Ecto neural progenitor cell (in vitro differentiated cells): ENCODE measurements at regions not wholly inside any gene's neighbourhood (a gene's known extent, or its start where the extent isn't known, plus 50 kb on each side); places are given as distances from the start of the nearest gene placed in this dataset.

Experiments
- DNase-seq: peaks from one replicate; pipeline ENCODE4 v3.0.0-alpha.2; 2018; ENCODE audit warnings: low spot score

DNA sequence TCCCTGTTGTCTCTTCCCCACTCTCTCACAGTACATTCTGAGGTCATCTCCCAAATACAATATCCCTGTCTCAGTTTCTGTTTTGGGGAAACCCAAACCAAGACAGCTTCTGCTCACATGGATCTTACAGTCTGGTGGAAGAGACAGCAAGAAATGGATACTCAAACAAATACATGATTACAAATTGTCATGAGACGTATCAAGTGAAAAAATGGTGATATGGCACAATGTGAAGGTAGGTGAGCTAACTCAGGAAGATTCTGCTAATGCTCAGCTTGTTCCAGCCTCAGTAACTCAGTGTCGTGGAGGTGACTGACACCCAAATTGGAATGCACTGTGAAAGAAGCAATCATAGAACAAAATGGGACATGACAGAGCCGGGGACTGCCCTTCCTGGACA is 68.3 kb downstream of the CHST1 start:
- DNase-seq: no peak

DNA sequence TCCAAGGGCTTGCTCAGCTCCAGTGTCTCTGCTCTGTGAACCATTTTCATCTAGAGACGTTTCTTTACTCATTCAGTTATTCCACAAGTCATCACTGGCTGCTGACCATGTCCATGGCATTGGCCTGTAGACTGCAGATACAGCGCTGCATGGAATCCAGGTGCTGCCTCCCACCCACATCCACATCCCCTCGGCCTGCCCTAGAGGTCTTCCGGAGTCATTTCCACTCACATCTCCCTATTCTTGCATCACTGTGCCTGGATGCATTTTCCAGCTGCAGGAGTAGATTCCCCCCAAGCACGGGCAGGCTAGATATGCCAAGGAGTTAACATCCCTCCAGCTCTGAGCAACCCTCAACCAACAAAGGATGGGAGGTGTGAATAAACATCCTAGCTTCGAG is 68.9 kb downstream of the CHST1 start:
- no peak for DNase-seq

DNA sequence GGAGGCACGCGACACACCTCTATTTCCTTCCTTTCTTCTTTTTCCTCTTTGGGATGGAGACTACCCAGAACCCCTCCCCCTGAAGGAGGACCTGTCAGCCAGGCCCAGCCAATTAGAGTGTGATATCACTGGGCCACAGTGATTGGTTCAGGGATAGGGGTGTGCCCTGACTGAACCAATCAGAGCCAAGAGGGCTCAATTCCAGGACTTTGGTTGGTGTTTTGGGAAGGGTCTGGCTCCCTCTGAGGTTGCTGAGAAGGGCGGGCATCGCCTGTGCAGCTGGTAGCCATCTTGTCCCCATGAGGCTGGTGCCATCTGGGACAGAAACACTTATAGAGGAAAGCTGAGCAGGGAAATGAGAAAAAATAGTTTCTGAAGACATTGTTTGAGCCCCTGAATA is 71.4 kb downstream of the CHST1 start:
- no peak for DNase-seq

DNA sequence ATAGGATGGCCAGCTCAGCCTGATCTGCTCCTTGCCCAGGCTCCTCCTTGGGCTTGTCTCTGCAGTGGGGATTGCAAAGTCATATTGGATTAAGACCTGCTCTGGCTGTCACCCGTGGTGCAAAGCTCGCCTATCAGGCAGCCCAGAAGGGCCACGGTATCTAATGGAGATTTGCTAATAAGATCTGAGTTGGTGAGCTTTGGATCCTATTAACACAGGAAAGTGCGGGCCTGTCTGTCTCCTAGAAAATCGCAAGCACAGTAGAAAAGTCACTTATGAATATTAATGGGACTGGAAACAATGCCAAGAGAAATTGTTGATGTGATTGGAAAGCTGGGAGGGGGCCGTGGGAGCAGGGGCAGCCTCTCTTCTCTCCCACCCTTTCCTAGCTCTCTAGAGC is 72.8 kb downstream of the CHST1 start:
- DNase-seq: no peak

DNA sequence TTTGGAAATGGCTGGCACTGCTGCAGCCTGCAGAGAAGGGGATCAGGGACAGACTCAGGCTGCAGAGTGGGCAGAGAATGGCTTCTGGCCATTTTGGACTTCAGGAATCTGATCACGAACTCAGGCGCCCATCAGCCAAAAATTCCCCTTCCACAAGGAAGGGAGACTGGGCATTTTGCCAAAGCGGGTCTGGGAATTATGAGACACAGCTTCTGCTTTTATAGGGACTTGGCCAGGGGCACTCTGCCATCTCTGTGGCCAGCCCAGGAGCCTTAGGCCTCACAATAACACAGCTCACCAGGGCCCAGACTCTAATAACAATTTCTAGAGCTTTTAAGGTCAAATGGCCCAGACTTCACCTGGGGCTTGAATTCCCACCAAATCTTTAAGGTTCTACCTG is 74.7 kb downstream of the CHST1 start:
- DNase-seq: no peak

DNA sequence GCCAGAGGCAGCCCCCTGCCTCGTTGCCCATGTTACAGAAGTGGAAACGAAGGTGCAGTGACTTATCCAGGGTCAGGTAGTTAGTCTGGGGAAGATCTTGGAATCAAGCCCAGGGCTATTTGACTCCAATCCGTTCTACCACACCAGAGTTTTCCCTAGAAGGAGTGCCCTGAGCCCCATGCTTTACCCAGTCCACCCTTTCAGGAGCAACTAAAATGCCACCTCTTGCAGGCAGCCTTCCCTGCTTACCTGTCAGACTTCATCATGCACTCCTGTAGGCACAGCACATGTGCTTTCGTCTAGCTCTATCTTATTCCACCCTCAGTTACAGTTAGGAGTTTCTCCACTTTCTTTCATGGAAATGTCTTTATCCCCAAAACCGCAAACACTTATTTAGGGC is 80.2 kb downstream of the CHST1 start:
- DNase-seq: no peak

DNA sequence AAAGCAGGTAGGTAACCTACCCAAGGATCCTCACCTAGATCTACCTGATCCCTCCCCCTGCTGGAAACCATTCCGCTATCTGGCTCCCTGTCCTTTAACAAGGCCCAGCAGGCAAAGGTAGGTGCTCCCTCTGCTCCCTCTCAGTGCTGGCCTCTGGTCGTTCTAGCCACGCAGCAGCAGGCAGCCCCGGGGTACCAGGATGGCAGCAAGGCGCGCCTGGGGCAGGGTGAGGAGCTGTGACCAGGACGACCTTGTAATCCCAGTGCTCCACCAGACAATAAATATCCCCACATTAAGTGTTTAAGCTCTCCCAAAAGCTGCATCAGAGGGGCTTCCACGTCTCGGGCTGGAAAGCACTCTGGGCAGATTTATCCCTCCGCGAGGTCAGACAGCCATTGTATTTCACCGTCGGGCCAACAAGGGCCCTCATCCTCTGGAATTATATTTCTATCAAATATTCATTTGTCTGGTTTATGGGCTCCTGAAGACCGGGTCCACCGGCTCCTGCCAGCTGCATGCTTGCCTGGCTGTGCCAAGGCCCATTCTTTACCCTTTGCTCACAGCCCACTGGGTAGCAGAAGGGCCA is 81.3 kb downstream of the CHST1 start:
- DNase-seq: no peak

DNA sequence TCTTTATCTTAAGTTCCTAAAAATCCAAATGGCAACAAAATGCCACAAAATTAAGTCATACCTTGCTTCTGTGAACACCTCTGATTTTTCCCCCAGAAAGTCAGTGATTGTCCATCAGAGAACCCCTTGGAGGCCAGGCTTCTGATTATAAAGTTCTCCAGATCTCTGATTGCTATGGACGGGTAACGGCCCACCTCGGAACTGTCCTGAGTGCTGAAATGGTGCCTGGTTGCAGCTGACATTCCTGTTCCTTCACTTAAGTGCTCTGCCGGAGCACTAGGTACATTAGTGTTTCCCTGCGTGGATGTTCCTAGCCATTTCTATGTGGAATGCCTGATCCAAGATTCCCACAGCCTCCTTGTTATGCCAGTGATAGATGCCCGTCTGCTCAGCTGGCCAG is 85.0 kb downstream of the CHST1 start:
- DNase-seq: peak; percentile 66

DNA sequence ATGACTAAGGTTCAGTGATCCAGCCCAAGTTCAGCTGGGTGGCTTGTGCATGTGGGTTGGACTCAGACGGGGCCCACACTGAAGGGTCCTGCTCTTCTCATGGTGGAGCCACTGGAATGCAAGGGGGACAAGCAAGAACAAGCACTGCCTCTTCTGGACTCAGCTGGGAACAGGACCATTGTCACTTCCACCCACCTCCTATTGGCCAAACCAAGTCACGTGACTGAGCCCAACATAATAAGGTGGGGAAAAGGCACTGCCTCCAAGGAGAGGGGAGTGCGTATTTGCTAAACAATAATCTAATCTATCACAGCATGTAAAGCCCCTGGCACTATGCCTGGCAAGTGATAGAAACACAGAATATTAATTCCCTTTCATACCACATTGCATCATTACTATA is 87.1 kb downstream of the CHST1 start:
- no peak for DNase-seq

DNA sequence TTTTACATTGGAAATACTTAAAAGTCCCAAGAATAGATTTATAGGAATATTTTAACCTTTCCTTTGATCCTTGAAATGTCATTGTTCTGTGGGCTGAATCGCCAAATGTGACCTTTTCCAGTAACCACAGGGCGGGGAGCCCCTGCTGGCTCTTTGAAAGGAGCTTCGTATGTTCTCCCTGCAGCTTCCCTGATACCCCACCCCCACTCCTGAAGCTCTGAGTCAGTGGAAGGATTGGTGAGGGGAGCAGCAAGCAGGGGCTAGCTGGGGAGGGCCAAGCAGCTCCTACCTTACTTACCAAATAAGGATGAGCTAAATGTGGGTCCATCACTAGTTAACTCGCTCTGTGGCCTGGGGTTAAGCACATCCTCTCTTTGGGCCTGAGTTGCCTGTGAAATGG is 87.7 kb downstream of the CHST1 start:
- DNase-seq: no peak

DNA sequence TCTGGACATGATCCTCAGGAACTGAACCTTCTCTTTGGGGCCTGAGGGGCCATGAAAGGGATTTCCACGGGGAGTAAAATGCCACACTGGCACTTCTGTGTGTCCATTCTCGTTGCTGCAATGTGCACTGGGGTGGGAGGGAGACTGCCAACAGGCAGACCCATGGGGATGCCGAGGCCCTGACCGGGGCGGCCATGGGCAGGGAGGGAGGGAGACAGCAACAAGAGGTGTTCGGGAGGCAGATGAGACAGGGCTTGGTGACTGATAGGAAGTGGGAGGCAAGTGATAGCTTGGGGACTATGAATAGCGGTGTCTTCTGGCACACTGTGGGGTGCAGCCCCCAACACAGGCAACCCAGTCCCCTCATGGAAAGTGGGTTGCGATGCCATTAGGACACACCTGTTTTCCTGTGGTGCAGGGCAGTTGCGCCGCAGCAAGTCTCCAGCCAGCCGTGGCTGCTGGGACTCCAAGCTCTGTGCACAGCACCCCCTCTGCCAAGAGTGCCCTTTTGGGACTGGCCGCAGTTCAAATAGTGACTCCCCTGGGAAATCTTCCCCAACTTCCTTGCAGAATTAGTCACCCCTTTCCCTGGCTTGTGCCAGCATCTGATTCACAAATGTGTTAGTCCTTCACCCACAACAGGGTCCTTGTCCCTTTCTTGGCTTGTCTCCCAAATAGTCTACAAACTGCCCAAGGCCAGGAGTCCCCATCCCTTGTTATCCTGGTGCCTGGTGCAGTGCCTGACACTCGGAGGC is 88.8 kb downstream of the CHST1 start:
- no peak for DNase-seq

DNA sequence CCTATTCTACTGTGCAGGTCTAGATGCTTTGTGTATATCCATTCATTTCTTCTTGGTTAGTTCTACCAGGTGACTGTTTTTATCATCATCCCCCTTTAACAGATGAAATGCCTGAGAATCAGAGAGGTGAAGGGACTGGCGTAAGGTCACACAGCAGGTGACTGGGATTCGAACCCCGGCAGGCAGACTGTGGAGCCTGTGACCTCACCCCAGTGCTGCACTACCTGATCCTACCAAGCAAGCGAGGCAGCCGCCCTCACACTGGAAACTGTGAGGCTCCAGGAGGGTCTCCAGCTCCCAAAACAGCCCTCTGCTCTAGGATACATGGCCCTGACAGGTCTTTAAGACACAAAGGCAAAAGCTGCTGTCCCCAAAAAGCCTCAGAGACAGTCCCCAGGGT is 91.7 kb downstream of the CHST1 start:
- no peak for DNase-seq

DNA sequence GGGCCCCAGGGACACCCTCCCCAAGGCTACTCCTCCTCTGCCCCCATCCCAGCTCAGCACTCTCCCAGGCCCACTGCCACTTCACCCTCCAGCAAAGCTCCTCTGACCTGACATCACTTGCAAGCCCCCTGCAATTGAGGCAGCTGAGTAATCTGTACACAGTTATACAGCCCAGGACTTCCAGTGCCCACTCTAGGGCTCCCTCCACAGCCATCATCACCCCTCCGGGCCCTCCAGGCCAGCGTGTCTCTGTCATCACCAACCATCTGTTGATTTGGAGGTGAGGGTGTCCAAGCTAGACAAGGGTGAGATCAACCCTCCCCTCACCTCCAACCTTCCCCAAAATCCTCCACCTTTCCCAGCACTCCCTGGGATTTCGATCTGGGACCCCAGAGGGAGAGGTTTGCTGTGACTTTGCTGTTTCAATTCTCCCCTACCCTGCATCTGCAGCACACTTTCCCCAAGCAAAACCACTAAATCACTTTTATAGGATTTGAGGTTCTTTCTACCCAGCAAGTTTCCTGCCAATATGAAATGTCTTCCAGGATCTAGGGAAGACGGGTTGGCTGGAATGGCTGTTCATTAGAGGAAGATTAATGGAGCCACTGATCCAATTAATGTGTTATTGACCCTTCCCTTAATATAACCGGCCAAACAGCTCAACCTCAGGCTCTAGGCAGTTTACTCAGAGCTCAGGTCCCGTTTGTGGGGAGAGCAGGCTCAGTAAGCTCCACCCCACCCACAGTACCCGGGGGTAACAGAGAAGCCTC is 92.9 kb downstream of the CHST1 start:
- no peak for DNase-seq

DNA sequence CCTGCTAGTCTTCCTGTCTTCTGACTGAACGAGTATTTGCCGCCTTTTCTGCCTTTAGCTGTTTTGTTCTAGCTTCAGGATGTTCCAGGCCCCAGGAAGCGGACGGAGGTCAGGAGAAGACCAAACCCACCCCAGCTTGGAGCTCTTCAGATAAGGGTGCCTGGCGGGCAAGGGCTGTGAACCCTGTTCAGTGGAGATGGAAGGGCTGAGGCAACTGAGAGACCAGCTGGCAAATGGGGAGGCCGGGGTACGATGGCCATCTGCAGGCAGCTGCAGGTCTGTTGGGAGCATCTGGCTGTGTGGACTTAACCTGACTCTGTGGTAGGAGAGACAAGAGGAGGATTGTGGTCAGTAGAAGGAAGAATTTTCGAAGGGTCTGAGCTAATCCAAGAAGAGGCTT is 95.6 kb downstream of the CHST1 start:
- no peak for DNase-seq

DNA sequence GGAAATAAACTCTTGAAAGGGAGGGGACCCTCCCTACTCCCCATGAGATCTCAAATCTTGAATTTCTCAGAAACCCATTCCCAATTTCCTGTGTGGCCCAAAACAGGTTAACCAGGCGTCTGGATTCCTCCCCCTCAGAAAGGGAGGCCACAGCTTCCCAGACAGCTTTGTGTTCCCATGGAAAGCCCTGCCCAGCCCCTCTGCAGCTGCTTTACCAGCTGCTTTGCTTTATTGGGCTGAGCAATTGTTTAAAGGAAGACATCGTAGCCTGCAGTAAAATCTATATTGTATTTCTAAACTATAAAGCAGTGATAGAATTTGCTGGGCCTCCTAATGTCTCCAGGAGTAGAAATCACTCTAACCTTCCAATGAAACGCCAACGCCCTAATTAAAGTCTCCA is 97.4 kb downstream of the CHST1 start:
- DNase-seq: no peak

DNA sequence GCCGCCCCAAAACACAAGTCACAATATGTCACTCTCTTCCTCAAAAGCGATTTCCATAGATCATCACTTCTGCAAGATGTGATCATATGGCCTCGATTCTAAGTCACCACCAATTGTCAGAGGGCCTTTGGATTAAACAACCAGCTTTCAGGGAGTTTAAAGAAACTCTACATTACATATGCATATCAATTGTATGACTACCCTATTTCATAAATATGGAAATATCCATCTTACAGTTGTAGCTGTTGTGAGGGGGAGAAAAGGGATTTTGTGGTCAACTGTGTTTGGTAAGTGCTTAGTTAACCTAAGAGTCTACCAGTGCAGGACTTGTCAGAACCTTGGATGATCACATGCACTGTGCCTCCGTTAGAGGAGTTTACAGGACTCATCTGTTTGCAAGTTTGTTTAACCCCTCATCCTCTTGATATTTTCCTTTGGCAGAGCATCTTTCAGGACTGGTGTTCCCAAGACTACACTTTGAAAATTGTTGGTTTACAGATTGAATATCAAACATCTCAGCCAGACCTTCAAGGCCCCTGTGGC is 99.9 kb downstream of the CHST1 start:
- DNase-seq: no peak

DNA sequence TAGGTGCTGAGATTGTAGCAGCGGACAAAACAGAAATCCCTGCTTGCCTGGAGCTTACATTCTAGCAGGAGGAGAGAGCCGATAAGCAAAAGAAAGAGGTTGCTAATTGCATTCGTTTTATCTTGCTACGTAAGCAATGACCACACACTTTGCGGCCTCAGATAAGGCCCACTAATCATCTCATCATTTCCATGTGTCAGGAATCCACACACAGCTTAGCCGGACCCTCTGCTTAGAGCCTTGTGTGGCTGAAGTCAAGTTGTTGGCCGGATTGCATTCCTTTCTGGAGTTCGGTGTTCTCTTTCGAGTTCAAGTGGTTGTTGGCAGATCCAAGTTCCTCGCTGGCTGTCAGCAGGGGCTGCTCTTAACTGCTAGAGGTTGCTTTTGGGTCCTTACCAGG is 101.6 kb downstream of the CHST1 start:
- DNase-seq: no peak

DNA sequence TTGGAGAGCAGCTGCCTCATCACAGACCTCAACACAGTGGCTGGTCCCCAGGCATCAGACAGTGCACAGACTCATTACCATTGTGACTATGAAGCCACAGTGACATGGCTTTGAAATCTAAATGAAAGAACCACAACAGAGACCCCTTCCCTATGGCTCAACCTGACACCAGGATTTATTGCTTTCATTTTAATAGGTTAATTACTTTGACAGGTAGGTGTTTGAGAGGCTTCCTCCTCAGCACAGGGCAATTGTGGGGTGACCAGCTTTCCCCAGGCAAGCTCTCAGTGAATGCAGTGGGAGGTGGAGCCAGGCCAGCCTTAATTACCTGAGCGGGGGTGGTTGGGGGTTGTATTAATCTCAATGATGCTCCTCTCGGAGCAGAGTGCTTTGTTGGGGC is 102.3 kb downstream of the CHST1 start:
- no peak for DNase-seq

DNA sequence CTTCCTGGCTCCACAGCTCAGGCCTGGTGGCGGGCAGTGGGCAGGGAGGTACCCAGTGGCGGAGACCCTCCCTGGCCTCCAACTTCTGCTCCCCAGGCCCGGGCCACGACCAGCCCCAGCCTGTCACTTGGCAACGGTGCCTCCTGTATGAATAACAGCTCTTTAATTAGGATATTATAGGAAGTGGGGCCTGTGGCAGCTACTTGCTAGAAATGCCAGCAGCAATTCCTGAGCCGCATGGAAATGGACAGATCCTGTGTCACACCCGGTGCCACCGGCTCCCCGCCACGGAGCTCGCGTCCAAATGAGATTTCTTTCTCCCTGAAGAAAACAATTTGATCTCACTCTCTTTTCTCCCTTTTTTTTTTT is 104.5 kb downstream of the CHST1 start:
- DNase-seq: no peak

DNA sequence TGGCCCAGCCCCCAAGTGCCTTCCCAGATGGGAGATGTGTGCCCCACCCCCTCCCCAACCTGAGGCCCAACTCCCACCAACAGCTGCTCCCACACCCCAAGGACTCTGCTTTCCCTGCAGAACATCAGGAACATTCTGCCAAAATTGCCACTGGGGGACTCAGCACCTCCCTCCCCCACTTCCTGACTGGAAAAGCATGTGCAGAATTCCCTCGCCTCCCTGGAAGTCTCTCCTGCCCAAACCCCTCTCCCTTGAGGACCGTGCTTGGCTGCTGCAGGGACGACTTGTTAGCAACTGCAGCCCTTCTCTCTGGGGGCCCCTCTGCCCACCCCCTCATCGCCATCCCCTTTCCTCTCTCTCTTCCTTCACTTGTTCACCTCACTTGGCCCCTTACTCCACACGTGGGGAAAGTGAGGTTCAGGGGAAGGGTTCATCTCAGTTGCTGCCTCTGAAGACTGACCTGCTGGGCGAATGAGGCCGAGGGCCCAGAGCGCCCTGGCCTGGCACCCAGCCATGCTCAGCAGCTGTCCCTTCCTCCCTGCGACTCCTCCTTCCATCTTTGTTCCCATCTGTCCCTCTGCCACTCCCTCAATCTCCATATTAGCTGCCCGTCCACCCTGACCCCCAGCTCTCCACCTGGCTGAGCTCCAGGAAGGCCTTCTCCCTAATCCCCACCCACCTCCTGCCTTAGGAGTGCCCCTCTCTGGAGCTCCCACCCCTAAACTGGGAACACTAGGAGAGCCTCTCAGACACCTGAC is 105.1 kb downstream of the CHST1 start:
- no peak for DNase-seq

DNA sequence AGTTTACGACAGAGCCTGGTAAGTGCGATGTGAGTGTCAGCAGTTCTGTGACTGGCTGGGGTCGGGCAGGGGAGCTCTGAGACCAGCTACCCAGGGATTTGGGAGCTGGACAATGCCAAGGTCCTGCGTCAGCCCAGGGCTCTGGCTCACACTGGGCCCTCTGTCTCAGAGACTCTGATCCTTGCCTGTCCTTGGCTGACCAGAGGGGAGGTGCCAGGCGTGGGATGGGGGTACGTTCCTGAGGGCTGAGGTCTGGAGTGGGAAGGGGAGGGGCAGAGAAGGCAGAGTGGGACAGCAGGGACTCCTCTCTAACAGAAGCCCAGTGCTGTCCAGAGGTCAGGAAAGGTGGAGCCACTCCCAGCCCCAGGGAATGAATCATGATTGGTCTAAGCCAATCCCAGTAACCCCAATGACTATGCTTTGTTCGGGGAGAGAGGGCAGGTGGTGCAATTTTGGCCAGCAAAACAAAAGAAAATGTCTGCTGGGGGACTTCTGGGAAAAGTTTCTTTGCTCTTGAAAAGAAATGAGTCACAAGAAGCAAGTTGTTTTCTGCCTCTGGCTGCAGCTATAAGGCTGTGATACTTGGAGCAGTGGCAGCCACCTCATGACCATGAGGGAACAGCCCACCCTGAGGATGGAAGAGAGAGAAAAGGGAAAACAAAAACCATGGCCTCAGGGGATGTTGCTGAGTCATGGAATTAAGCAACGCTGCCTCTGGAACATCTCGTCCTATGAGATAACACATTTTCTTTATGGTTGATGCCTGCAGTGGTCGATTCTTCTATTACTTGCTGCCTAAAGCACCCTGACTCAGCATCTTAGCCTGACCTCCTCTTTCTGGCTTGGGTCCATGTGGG is 108.3 kb downstream of the CHST1 start:
- no peak for DNase-seq
